Loucy (cell line): ENCODE measurements at regions not wholly inside any gene's neighbourhood (a gene's known extent, or its start where the extent isn't known, plus 50 kb on each side); places are given as distances from the start of the nearest gene placed in this dataset.

ENCODE experiments used
- CTCF ChIP-seq: fragments of 200-600 bp; sonication (generic); conservative IDR thresholded peaks from 2 replicates; pipeline ENCODE4 v1.5.1; 2014; ENCODE audit warnings: mild to moderate bottlenecking, antibody characterized with exemption, low read length
- EZH2phosphoT487 ChIP-seq: fragments of 200-600 bp; IDR thresholded peaks from 2 replicates; pipeline ENCODE4 v1.6.1; 2018; ENCODE audit warnings: antibody characterized with exemption, mild to moderate bottlenecking, moderate library complexity, borderline replicate concordance

- no peak for TF ChIP-seq CTCF
- TF ChIP-seq EZH2phosphoT487, result no peak
Observed at GRCh38 chr2:145609951-145610350, 1090.0 kb upstream of the ZEB2 start.
